ENCODE measurements at regions not wholly inside any gene's neighbourhood (a gene's known extent, or its start where the extent isn't known, plus 50 kb on each side); places are given as distances from the start of the nearest gene placed in this dataset.
"Not testable (repeated sequence)": the region's sequence is repeated elsewhere in the genome, so short reads cannot be mapped to it uniquely, and the experiment has no call there.

- DNase-seq: no peak
These were observed 592.9 kb downstream of the ZNF608 start for GRCh38 chr5:124153588-124153987.

DNA sequence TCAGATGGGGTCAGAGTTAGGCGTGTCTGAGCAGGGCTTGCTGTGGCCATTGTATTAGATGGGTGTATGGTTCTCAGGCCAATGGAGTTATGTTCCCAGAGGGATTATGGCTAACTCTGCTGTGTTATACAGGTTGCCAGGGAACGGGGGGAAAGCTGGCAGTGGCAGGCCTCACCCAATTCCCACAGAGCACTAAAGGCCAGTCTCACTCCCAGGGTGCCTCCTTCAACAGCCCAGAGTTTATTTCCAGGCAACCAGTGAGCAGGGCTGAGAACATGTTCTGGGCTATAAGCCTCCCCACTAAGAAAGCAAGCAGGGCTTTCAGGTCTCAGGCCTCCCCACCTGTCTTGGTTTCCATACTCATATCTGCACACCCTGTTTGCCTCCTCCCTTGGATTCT lies 597.9 kb downstream of the ZNF608 start:
- DNase-seq: no peak

- no peak for DNase-seq
These were observed 606.4 kb downstream of the ZNF608 start for GRCh38 chr5:124140060-124140459.

DNA sequence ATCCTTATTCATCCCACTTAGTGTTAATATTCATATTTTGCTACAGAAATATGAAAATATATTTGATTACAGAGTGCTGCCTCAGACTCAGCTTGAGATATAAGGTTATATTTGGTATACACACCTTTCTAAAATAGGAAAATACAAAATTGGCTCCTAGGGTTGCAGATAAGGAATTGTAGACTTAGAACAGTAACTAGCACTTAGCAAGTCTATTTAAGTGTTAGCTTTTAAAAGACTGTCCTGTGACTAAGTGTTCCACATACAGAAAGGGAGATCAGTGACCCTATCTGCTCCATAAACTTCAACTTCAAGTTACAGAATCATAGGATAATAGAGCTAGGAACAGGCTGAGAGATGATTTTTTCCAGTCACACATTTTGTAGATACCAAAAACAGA lies 607.0 kb downstream of the ZNF608 start:
- DNase-seq: no peak

GRCh38 chr5:124136609-124137008 lies 609.8 kb downstream of the ZNF608 start:
- DNase-seq: no peak

DNA sequence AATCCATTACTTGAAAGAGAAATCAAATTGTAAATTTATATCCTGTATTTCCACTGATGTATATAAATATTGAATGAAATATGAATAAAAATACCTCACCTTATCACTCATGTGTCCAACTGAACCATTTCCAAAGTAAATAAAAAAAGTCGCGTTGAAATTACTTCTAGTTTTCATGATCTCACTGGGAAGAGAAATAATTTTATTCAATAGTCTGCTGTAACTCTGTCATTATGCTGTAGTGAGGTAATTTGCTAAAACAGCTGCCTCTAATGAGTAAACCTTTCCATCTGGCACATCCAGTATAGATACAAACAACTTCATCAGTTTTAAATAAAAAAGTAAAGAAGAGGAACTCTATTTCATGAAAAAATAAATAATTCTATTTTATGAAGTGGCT lies 611.5 kb downstream of the ZNF608 start:
- no peak for DNase-seq

- no peak for DNase-seq
These were observed 613.0 kb downstream of the ZNF608 start for GRCh38 chr5:124133406-124133805.

DNA sequence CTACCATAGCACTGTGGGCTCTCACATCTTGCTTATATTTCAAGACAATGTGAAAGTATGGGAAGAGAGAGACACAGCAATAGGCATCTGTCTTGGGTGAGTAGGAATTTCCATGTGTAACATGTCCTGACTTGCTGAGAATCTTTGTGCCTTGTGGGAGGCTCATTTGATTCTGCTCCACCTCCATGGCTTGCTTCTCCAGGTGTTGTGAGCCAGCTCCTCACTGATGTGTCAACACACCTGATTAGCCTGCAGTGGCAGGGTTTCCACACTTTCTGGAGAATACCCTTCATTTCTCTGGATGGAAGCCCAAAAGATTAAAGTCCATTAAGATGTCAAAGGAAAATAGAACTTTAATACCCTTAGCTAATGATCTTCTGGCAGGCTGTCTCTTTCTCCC lies 613.6 kb downstream of the ZNF608 start:
- DNase-seq: no peak

DNA sequence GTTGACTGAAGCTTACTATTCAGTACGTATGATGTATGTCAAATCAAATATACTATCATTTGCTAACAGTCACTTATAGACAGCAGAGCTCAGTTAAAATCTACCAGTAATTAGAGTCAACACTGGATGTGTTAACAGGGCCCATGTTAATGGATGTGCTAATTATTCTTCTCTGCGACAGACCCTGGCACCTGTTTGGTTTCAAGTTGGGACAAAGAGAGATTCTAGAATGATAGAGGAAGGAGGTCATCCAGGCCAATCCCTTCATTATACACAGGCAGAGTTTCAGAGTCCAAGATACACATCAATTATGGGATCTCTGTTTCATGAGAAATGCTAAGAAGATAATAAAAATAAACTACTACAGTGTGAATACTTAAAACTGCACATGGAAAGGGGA lies 615.0 kb downstream of the ZNF608 start:
- DNase-seq: no peak

DNA sequence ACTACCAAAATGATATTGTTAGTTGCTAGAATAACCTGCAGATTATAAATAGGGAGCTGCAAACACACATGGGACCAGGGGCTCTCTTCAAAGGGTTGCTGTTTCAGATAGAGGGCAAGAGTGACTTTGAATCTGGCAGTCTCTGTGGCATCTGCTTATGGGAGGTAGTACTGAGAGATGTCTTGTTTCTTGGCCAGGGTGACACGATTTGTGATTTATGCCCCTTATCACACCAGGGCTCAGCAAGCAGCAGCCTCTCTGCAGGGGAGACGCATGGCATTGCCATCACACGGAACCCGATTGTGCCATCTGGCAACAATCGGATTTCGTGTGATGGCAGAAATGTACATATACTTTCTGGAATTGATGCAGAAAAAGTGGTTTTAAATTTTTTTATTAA lies 615.6 kb downstream of the ZNF608 start:
- DNase-seq: no peak

DNA sequence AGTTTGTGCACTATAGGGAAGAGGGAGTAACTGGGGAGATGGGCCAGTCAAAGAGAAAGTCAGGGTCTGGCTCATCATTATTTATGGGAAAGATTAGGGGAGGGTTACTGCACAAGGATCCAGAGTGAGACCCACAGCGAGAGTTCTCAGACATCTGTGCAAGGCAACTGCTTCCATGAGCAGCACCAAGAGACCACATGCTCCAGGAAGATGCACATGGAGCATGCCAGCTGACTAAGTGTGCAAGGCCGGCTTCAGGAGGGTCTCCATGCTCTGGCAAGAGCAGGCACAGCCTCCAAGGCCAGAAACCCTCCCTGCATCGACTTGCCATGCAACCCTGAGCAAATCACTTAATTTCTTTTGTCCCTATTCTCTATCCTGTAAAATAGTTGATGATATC lies 616.9 kb downstream of the CSNK1G3 start:
- DNase-seq: no peak

DNA sequence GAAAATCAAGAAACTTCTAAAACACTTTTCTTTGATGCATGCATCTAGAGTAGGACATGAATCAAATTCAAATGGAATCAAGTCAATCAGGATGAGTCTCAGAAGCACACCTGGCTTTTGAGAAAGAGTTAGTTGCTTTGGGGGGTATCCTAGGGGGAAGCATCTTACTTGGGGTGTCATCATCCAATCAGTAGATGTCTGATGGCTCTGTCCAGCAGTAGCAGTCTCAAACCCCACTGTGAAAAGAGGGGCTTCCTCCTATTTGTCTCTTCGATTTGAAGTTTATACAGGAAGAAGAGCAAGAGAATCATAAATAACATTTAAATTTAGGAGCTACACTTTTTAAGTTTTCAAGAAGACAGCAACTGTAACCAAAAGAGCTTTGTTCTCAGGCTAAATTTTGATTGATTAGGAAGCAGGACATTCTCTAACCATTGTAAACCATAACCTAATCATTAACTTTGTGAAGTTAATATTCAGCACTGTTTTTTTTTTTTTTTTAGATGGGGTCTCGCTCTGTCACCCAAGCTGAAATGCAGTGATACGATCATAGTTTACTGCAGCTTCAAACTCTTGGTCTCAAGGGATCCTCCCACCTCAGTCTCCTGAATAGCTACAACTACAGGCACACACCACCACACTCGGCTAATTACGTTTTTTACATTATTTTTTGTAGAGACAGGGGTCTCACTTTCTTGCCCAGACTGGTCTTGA lies 614.7 kb downstream of the CSNK1G3 start:
- no peak for DNase-seq

DNA sequence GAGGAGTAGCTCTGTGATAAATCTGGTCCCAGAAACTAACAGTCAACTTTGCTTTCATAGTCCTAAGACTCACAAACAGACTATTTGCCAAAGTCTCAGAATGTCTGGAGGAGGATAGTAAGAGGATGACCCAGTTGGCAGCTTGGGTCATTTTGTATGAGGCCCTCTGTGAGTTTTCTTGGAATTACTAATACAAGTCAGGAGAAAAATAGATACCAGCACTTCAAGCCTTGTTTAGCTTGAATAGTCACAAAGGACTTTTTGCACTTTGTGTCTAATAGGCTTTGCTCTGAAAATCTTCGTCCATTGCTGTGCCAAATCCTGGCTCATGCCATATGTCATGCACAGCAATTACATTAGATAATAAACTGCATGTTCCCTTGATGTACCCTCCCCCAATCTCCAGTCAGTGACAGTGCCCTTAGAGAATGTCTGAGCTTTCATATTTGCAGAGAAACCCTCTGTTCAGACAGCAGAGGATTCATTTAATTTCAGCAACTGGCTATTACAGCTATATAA lies 612.8 kb downstream of the CSNK1G3 start:
- no peak for DNase-seq

DNA sequence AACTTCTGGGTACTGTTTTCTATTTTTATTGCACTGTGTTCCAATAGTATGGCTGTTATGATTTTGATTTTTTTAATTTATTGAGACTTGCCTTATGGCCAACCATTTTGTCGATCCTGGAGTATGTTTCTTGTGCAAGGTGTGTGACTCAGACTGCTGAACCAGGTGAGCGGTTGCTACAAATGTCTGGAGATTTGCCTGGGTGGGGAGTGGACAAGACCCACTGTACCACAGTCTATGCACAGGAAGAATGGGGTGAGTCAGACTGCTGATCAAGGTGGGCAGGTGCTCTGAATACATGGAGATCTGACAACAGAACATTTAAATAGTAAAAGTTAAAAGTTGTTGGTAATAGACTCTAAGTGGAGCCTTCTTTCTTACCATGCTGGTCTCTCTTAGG lies 609.2 kb downstream of the CSNK1G3 start:
- DNase-seq: no peak

GRCh38 chr5:124114911-124115310 lies 602.9 kb downstream of the CSNK1G3 start:
- DNase-seq: no peak

DNA sequence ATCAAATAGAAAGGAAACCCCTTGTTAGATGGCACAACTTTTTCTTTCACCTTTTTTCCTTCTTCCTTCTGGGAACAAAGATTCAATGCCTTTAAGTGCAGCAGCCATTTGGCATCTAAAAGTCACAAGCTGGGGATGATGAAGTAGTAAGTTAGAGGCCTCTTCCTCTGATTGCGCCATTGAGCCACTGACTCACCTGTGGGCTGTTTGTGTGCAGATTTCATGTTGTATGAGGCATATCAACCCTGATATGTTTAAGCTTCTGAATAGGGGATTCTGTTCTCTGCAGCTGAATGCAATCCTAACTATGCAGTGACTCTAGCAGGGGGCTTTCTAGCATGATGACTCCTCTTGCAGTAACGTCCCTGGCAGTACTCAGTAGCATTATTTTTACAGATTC lies 599.9 kb downstream of the CSNK1G3 start:
- peak; percentile 12 for DNase-seq

- DNase-seq: no peak
These were observed 599.0 kb downstream of the CSNK1G3 start for GRCh38 chr5:124110942-124111341.

- no peak for DNase-seq
These were observed 593.3 kb downstream of the CSNK1G3 start for GRCh38 chr5:124105326-124105725.

GRCh38 chr5:124104821-124105220 lies 592.8 kb downstream of the CSNK1G3 start:
- no peak for DNase-seq

- DNase-seq: no peak
These were observed 592.4 kb downstream of the CSNK1G3 start for GRCh38 chr5:124104344-124104743.

- DNase-seq: peak; percentile 27
These were observed 591.7 kb downstream of the CSNK1G3 start for GRCh38 chr5:124103671-124104070.

DNA sequence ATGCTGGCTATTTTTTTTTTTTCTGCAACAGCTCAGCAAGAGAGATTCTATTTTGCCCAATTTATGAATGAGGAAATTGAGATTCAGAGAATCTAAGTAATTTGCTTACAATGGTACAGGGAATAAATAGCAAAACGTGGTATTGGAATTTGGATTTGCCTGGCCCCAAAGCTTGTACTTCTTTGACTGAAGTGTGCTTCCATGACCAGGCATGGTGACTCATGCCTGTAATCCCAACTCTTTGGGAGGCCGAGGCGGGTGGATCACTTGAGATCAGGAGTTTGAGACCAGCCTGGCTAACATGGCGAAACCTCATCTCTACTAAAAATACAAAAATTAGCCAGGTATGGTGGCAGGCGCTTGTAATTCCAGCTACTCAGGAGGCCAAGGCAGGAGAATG lies 591.1 kb downstream of the CSNK1G3 start:
- DNase-seq: not testable (repeated sequence)

- DNase-seq: no peak
These were observed 590.5 kb downstream of the CSNK1G3 start for GRCh38 chr5:124102486-124102885.

DNA sequence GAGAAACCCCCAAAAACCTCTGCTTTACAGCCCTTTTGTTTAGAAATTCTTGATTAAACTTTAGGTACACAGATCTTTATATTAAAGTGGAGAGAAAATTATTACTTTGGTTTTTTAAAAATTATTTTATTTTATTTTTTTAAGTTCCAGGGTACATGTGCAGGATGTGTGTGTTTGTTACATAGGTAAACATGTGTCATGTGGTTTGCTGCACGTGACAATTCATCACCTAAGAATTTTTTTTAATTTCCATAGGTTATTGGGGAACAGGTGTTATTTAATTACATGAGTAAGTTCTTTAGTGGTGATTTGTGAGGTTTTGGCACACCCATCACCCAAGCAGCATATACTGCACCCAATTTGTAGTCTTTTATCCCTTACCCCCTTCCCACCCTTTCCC lies 581.7 kb downstream of the CSNK1G3 start:
- DNase-seq: no peak

DNA sequence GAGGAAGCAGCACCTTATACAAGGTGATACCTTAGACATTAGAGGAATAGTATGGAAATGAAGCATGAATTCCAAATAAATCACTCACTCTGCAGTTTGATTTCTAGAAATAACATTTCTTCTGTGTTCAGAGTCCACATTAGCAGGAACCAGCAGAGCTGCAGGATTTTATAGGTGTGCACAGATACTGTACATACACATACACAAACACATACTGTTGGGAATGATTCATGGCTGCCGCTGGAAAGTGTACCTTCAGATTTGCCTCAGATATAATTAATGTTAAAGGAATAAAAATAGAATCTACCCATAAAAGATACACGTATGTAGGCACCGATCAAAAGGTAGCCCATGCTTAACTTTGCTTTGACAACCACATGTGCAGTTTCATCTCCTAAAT lies 578.1 kb downstream of the CSNK1G3 start:
- no peak for DNase-seq

Measured in fibroblast of skin of right quadriceps (primary cell).